ENCODE measurements at regions not wholly inside any gene's neighbourhood (a gene's known extent, or its start where the extent isn't known, plus 50 kb on each side); places are given as distances from the start of the nearest gene placed in this dataset.
"Not testable (repeated sequence)": the region's sequence is repeated elsewhere in the genome, so short reads cannot be mapped to it uniquely, and the experiment has no call there.

GRCh38 chr6:86423571-86423970 lies 513.8 kb upstream of the HTR1E start:
- no peak overlapping the region for H3K27ac ChIP-seq

GRCh38 chr6:86412057-86412456 lies 525.3 kb upstream of the HTR1E start:
- no peak overlapping the region for H3K27ac ChIP-seq
- TF ChIP-seq CTCF (IDR thresholded peaks at IDR 0.05) (no peak), ZFX (IDR thresholded peaks at IDR 0.05; ENCODE audit: borderline replicate concordance) (no peak)

More at GRCh38 chr6:86423571-86423970, 513.8 kb upstream of the HTR1E start:
- TF ChIP-seq ZFX (IDR thresholded peaks at IDR 0.05; ENCODE audit: borderline replicate concordance): no peak
- no peak for TF ChIP-seq CTCF (IDR thresholded peaks at IDR 0.05)

GRCh38 chr6:86407128-86407527 lies 530.2 kb upstream of the HTR1E start:
- no peak overlapping the region for H3K27ac ChIP-seq
- TF ChIP-seq ZFX (IDR thresholded peaks at IDR 0.05; ENCODE audit: borderline replicate concordance) (no peak), CTCF (IDR thresholded peaks at IDR 0.05) (no peak)

- not testable (repeated sequence) for H3K27ac ChIP-seq
These were observed 544.5 kb upstream of the HTR1E start for GRCh38 chr6:86392850-86393249.

GRCh38 chr6:86380571-86381125 lies 556.7 kb upstream of the HTR1E start:
- H3K27ac ChIP-seq: no peak overlapping the region
- TF ChIP-seq CTCF (IDR thresholded peaks at IDR 0.05) (no peak), ZFX (IDR thresholded peaks at IDR 0.05; ENCODE audit: borderline replicate concordance) (no peak)

GRCh38 chr6:86357877-86358276 lies 579.5 kb upstream of the HTR1E start:
- no peak overlapping the region for H3K27ac ChIP-seq
- no peak for TF ChIP-seq ZFX (IDR thresholded peaks at IDR 0.05; ENCODE audit: borderline replicate concordance)
- no peak for TF ChIP-seq CTCF (IDR thresholded peaks at IDR 0.05)

GRCh38 chr6:86355271-86355670 lies 582.1 kb upstream of the HTR1E start:
- no peak overlapping the region for H3K27ac ChIP-seq
- TF ChIP-seq CTCF (IDR thresholded peaks at IDR 0.05): no peak

- no peak overlapping the region for H3K27ac ChIP-seq
- TF ChIP-seq ZFX (IDR thresholded peaks at IDR 0.05; ENCODE audit: borderline replicate concordance) (no peak), CTCF (IDR thresholded peaks at IDR 0.05) (no peak)
These were observed 605.4 kb upstream of the HTR1E start for GRCh38 chr6:86331919-86332318.

Measured in 22Rv1 (cell line).